Left hindlimb (tissue), 1 donor: ENCODE measurements at regions not wholly inside any gene's neighbourhood (a gene's known extent, or its start where the extent isn't known, plus 50 kb on each side); places are given as distances from the start of the nearest gene placed in this dataset.
"Not testable (repeated sequence)": the region's sequence is repeated elsewhere in the genome, so short reads cannot be mapped to it uniquely, and the experiment has no call there.

Experiments
- DNase-seq: peaks from one replicate; pipeline ENCODE4 v3.0.0-alpha.2; 2018

DNA sequence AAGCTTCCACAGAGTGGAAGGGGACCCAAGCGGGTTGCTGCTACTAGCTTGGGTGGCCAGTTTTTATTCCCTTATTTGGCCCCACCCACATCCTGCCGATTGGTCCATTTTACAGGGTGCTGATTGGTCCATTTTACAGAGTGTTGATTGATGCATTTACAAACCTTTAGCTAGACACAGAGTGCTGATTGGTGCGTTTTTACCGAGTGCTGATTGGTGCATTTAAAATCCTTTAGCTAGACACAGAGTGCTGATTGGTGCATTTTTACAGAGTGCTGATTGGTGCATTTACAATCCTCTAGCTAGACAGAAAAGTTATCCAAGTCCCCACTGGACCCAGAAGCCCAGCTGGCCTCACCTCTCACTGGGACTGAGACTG is 187.0 kb upstream of the KCNMB2 start:
- DNase-seq = not testable (repeated sequence)

DNA sequence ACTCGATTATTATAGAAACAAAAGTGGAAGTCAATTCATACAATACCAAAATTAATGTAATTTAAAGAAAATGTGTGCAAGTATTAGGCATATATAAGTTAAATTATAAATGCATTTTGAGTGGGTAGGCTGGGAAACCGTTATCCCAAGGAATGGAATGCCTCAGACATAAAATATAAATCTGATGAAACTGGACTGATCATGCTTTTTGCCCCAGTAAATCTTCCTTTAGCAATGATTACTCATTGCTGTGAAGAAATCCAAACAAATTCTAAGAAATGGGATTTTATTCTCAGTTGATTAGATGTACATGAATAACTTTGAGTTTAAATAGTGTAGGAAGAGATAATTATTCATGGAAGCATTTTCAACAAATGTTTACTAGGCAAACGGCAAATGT is 185.5 kb upstream of the KCNMB2 start:
- DNase-seq = no peak

DNA sequence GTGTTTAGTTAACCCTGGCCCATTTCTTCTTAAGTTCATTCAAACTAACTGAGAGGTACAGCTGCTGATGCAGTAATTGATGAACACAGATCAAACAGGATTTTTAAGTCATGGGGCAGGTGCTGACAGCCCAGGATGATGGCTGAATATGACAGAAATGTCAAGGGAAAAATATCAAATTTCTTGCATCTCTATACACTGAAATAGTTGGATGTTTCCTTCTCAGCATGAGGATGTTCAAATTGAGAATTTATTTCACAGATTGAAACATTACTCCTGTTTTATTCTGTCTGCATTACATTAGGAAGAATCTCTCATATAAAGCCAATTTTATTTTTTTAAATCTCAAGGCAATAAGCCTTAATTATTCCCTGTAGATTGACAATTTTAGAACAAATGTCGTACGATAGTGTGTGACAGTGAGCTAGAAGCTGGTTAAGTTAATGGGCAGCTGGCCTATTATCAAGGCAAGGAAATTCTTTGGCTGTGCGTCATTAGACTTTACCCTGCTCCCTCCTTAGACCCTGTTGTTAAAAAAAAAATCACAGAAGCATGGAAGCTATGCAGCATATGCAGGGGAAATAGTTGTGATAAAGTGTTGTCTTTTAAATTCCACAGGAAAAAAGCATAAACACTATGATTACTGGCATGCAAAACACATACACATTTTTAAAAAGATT is 183.8 kb upstream of the KCNMB2 start:
- no peak for DNase-seq

DNA sequence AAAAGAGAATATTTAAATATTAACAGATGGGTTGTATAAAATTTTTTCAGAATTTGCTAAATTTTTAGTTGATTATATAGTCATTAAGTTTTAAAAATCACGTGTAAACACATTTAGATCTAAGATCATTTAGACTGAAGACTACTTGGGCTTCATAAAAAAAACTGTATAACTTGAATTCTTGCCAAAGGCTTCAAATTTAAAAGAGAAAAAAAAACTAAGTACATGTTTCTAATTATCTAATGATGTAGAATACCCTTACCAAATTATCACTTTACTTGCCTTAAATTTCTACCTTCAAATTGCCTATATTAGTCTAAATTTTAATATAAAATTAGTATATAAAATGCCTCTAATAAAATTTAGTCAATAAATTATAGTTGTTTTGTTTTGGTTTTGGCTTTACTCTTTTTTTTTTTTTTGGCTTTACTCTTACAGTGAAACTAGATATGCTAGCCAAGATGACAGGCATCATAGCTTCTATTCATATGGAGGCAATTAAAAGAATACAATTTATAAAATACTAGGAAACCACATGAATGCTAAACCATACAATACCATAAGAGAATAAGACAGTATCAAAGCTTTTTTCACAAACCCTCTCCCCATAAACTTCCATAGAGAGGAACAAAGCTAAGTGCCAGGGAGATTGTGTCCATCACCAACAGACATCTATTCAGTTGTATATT is 183.1 kb upstream of the KCNMB2 start:
- no peak for DNase-seq

DNA sequence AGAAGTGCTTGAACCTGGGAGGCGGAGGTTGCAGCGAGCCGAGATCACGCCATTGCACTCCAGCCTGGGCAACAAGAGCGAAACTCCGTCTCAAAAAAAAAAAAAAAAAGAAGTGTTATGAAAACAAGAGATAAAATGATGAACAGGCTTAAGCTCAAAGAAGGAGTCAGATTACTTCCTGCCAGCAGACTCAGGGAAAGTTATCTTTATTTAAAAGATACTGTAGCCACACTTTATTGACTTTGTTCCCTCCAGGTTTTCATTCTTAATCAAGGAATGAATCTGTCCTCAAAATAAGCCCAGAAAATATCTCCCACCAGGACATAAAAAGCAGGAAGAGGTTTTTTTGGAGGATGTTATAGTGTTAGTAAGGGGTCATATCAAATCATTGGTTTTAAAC is 176.5 kb upstream of the KCNMB2 start:
- DNase-seq = no peak

DNA sequence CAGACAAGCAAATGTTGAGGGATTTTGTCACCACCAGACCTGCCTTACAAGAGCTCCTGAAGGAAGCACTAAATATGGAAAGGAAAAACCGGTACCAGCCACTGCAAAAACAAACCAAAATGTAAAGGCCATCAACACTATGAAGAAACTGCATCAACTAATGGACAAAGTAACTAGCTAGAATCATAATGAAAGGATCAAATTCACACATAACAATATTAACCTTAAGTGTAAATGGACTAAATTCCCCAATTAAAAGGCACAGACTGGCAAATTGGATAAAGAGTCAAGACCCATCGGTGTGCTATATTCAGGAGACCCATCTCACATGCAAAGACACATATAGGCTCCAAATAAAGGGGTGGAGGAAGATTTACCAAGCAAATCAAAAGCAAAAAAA is 173.2 kb upstream of the KCNMB2 start:
- not testable (repeated sequence) for DNase-seq

DNA sequence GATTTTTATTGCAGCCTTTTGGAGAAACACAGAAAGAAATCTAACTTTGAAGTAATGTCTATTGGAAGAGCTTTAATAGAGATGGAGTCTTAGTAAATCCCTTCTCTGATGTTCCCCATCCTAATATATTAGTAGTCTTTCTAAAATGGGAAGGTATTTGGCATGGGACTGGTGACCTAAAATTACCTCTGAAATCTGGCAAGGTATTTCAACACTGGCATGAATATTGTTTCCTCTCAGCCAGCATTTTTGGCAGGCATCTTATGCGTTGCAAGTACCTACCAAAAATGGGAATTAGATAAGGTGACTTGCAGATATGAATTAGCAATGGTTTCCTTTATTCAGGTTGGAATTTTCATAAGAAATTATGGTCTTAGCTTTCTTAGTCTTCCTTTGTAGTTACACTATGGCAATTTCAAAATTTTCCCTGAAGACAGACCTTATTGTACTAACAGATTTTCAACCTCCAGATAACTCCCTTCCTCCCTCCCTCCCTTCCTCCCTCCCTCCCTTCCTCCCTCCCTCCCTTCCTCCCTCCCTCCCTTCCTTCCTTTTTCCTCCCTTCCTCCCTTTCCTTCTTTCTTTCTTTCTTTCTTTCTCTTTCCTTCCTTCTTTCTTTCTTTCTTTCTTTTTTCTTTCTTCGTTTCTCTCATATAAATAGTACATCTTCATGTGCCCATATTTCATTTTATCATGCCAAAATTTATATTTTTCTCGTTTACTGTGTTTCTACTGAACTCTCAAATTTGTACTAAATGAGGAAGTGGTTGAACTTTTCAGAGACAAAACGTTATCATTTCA is 168.2 kb upstream of the KCNMB2 start:
- DNase-seq = no peak

DNA sequence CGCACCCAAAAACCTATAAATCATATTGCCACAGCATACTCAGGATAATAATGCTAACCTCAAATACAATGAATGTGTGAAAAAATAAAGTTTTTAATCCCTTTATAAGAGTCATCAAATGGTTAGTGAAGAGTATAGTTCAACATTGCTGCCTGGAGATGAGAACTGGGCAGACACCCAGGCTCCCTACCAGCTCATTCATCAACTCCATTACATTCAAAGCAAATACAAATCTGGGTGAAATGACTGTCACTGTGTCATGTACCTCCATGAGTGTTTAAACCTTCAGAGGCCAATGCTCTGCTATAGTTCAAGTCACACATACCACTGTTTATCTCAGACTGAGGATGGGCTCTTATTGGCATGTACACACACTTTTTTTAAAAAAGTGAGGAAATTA is 167.2 kb upstream of the KCNMB2 start:
- DNase-seq = no peak

DNA sequence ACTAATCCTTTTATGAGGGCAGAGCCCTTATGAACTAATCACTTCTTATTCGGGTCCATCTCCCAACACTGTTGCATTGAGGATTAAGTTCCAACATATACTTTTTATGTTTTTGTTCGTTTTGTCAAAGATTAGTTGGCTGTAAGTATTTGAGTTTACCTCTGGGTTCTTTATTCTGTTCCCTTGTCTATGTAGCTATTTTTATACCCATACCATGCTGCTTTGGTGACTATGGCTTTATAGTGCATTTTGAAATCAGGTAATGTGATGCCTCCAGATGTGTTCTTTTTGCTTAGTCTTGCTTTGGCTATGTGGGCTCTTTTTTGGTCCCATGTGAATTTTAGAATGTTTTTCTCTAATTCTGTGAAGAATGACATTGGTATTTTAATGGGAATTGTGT is 166.4 kb upstream of the KCNMB2 start:
- DNase-seq = no peak

DNA sequence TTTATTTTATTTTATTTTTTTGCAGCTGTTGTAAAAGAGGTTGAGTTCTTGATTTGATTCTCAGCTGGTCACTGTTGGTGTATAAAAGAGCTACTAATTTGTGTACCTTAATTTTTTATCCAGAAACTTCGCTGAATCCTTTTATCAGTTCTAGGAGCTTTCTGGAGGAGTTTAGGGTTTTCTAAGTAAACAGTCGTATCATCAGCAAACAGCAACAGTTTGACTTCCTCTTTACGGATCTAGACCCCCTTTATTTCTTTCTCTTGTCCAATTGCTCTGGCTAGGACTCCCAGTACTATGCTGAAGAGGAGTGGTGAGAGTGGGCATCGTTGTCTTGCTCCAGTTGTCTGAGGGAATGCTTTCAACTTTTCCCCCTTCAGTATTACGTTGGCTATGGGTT is 165.8 kb upstream of the KCNMB2 start:
- no peak for DNase-seq

DNA sequence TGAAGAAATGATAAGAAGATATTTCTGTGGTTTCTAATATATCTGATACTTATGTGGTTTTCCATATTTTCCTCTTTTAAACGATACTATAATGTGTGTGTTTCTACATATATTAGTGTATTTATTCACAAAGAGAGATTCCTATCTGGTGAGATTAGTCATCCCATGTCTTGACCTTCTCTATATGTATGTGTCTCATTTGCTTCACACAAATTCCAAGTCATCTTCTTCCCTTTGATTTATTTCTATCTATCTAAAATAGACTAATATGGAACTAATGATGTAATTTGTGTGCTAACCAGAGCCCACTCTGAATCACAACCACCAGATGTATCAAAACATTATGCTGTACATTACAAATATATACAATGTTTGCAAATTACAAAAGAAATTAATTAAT is 154.7 kb upstream of the KCNMB2 start:
- DNase-seq = no peak

DNA sequence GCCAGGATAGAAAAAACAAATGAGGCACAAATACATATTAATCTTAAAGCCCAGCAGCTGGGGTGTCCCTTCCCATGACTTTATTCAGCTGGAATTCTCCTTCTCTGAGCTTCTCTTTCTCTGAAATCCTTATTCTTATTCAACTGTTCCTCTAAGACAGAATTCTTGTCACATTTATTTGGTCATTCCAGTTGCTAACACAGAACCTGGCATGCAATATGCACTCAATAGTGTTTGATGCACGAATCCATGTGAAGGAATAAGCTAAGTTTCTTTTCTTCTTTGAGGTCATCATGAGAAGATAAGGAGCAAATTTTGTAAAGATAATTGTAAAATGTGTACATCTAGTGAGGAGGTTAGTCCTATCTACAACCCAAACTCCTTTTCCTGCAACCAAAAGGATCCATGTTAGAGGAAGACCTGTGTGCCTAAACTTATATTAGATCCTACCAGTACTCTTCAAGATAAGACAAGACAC is 154.2 kb upstream of the KCNMB2 start:
- DNase-seq = no peak

DNA sequence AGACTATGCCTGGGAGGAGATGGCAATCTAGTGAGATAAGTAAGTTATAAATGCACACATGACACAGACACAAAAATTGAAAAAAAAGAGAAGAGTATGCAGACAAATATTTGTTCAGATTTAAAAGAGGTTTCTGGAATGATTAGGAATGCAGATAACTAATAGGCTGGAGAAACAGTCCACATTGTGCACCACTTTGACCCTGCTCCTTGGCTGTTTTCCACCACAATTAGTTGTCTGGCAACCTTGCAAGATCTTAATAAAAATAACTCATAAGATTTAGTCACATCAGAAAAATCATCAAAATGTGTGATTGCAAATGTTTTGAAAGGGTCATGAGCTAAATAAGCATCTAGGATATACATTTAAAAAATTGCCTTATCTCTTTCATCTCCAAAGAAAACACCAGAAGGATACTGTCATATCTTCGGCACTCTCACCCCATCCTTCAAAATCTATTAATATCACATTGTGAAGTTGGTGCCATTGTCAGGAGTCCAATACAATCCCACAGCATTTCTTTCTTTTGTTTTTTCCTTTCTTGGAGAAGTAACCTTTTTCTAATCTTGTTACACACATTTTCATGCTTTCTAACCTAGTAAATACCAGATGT is 153.7 kb upstream of the KCNMB2 start:
- no peak for DNase-seq

DNA sequence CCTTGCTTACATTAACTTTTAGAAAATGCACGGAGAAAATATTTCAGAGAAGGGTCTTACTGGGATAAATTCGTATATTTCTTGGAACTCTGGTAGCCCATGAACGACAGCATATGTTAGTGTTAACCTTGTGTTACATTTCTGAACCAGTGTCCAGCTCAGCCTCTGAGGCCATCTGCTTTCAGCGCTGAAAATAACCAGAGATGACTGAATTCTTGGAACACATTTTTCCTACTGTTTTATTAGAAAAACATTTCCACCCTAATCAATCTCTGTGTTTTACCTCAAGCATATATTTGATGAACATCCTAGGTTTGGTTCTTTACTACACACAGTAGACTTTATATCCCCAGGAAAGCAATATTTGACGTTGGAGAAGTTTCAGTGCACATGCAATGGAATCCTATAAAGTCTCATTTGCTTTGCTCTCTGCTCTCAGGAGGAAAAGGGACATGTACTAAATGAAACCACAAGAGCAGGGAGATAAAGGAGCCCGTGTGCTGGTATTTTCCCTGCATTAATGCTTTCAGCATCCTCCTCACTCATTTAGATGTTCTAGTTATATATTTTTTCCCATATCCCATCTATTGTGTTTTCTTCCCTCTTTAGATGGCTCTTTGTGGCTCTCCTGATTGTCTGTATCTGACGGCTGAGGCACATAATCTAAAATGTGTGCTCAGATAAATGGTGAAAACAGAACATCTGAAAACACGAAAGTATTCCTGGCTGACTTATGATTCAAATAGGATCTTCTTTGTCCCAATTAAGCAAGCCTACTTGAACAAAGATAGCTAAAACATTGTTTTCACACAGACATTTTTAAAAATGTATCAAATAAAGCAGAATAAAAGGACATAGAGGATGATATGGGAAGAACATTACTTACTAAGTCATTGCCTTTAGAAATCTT is 151.7 kb upstream of the KCNMB2 start:
- DNase-seq = no peak

DNA sequence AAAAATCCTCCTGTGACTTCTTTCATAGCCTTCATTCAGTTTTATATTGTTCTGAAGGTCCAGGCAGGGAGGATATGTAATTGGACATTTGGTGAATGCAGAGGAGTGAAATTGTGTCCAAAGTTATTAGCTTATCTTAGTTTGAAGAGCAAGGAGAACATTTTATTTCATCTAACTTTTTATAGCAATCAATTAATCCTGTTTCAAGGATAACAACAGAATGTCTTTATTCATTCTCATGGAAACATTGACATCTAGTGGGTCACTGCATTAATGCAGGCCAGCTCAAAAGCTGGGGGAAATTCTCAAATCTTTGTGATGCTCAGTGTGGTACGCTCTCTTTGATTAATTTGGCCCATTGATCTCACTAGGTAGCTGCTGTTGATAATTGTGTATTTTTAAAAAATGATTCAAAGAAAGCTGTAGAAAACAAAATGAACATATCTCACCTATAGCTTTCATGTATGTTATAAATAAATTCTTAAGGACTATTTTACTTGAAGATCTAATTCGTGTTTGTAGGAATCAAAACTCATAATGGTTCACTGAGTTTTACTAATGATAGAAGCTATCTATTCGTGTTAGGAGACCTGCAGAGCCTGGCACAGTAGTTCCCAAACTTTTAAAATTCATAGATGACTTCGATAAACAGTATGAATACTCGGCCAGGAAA is 150.8 kb upstream of the KCNMB2 start:
- DNase-seq = no peak

DNA sequence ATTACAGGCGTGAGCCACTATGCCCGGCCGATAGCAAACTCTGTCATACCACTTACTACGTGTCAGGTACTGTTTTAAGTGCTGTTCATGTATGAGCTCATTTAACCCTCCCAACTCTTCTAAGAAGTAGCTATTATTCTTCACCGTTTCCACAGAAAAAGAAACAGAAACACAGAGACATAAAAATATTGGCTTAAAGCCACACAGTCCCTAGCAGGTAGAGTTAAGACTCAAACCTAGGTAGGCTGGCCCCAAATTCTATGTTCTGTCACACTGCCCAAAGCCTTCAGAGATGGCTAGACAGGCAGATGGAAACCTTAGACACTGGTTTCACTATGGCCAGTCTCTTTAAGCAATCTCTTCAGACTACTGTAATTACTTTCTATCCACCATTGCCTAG is 149.8 kb upstream of the KCNMB2 start:
- DNase-seq = no peak

DNA sequence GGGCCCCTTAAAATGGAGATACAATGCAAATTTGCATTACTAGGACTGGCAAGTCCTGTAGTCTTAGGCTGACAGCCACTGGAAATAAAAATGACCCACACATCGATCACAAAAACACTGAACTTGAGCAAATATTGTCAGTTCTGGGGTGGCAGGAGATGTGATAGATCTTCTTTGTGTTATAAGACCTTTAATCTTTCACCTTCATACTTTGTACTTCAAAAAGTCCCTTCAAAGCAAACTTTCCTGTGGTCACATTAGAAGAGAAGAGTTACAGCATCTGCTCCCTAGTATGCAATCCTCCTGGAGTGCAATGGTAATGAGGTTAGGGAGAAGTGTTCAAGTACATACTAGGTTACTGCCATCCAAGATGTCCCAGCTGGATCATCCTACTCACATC is 149.4 kb upstream of the KCNMB2 start:
- no peak for DNase-seq

DNA sequence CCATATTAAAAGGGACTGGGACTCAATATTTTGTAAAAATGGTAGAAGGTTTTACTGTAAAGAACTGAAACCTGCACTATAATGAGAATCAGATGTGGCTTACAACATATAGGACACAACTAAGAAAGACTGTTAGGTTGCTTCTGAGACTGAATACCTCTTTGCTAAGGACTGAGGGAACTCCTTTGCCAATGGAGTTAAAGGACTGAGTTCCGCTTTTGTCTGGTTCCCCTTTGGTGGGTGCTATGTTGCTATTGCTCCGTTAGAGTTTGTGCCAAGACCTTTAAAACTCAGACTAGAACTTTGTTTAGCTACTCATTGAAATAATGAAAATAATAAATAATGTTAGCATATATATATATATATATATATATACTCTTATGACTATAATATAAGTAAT is 147.8 kb upstream of the KCNMB2 start:
- no peak for DNase-seq

DNA sequence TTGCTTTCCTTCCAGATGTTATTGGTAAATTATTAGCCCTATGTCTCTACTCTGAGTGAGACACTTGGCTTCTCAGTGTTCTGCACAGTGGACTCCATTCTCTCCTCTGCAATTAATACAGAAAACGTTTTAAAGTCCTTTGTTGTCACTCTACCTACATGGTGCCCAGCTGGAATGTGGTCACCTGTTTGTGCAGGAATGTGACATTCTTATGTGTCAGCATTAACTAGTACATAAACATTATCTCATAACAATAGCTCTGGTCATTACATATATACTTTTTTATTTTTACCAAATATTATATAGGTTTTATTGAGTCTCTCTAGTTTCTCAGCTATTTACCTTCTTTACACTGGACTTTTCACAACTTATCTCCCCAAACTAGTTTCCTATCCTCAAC is 147.0 kb upstream of the KCNMB2 start:
- DNase-seq = no peak

DNA sequence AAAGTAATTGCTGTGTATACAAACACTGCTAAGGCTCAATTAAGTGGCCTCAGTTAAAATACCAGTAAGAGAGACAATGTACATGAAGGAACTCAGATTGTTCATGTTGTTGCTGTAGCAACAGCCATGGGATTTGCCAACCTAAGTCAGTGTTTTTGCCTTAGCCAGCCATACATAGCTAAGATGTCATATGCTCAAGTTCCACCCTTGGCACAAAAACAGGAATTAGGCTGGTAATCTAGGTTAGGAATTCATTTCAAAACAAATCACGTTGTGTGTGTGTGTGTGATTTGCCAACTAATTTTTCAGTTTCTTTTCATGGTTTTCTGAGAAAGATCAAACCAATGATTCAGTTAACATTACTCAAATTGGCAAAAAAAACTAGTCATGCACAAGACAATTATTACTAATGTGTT is 143.7 kb upstream of the KCNMB2 start:
- no peak for DNase-seq

DNA sequence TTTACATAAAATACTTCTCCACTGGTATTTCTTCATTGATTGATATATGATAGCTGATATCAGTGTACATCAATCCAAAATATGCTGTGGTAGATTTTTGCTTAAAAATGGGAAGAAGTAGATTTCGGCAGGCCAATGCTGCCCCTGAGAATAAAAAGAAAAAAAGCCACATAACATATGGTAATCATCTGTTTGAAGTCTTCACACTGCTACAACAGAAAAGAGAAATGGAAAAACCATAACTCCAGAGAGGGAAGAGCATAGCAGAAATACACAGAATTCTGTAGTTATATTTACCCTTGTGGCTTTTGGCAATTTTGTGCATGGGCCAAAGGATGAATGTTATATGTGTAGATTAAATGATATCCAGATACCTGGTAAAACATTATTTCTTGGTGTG is 143.1 kb upstream of the KCNMB2 start:
- DNase-seq = no peak

DNA sequence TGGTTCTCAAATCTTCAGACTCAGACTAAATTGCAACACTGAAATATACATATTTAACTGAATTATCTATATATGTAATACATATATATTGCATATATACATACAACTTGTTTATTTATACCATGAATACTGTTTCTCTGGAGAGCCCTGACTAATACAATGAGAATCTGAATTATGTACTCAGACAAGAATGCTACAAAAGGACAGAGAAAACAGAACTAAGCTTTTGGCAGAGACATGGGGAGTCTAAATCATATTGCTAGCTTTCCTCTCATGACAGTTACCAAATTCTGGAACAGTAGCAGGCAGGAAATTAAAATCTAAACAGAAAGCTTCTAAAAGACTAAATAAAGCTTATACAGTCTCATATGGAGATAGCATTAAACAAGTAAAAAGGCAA is 142.4 kb upstream of the KCNMB2 start:
- DNase-seq = no peak
